GM12874 (cell line): ENCODE measurements at regions not wholly inside any gene's neighbourhood (a gene's known extent, or its start where the extent isn't known, plus 50 kb on each side); places are given as distances from the start of the nearest gene placed in this dataset.

Source experiments
- TF ChIP-seq, protein P1 (sequence below): IDR thresholded peaks from 2 replicates; pipeline ENCODE4 v1.5.1; 2011; ENCODE audit warnings: low read depth, mild to moderate bottlenecking, control low read depth, low read length, moderate library complexity; ENCODE audit not compliant: insufficient read depth

DNA sequence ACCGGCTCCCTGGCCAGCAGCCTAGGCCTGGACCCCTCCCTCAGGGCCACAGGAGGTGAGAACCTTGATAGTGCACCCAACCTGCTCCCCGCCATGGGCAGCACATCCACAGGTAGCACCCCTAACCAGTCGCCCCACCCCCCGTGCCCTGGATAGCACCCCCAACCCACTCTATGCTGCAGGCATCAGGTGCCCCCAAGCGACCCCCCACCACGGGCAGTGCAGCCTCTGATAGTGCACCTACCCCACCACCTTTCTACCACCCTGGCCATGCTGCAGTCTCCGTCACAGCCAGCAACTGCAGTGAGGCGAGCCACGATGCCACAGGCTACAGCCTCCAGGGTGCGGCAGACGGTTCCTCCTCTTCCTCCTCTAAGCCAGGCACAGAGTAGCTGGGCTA lies 55.6 kb downstream of the SOWAHC start:
- TF ChIP-seq, protein P1, sequence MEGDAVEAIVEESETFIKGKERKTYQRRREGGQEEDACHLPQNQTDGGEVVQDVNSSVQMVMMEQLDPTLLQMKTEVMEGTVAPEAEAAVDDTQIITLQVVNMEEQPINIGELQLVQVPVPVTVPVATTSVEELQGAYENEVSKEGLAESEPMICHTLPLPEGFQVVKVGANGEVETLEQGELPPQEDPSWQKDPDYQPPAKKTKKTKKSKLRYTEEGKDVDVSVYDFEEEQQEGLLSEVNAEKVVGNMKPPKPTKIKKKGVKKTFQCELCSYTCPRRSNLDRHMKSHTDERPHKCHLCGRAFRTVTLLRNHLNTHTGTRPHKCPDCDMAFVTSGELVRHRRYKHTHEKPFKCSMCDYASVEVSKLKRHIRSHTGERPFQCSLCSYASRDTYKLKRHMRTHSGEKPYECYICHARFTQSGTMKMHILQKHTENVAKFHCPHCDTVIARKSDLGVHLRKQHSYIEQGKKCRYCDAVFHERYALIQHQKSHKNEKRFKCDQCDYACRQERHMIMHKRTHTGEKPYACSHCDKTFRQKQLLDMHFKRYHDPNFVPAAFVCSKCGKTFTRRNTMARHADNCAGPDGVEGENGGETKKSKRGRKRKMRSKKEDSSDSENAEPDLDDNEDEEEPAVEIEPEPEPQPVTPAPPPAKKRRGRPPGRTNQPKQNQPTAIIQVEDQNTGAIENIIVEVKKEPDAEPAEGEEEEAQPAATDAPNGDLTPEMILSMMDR: no peak

DNA sequence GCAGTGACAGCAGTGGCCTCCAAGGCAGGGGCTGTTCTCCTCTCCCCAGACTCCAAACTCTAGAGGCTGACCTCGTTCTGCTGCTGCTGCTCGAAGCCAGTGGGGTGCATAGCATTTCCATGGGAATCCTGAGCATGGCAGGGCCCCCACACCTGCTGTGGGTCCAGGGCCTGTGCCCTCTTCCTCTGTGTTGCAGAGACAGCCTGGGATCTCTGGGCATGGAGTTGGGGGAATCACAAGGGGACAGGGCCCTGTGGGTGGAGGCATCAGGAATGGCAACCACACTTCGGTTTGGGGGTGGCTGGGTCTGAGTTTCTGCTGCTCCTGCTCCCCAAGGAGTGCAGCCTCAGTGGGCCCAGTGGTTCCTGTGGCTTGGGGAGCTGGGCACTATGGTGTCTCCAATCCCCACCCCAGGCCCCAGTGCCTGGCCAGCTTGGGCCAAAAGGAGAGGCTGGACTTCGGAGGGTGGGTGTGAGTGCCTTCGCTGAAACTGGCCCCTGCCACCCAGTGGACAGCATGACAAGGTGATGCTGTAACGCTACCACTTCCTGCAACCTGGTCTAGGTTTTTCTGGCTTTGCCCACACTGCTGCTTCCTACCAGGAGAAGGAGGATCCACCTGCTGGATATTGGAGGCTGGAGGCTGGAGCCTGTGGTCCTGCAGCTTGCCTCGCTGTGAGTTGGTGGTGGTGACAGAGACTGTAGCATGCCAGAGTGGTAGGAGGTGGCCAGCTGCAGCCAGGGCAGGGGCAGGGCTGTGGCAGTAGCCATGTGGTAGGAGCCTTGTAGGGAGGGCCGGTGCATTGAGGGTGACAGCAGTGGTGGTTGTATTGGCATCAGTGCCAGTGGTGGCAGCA lies 56.6 kb downstream of the SOWAHC start:
- TF ChIP-seq, protein P1: no peak

DNA sequence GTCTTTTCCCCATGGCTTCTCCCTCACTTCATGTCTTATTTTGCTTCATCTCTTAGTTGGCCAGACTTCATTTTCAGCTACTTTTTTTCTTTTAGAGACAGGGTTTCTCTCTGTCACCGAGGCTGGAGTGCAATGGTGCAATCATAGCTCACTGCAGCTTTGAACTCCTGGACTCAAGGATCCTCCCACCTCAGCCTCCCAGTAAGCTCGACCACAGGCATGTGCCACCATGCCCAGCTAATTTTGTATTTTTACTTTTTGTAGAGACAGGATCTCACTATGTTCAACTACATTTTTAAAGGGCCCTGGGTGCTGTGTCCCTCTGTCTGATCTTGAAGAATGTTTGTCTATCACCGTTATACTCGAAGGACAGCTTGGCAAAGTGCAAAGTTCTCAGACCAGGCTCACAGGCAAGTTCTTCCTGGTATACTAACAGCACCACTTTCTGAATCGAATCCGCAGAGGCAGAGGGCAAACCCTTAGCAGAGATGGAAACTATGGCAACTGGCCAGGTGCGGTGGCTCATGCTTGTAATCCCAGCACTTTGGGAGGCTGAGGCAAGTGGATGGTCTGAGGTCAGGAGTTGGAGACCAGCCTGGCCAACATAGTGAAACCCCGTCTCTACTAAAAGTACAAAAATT lies 60.9 kb downstream of the SOWAHC start:
- TF ChIP-seq, protein P1: no peak

DNA sequence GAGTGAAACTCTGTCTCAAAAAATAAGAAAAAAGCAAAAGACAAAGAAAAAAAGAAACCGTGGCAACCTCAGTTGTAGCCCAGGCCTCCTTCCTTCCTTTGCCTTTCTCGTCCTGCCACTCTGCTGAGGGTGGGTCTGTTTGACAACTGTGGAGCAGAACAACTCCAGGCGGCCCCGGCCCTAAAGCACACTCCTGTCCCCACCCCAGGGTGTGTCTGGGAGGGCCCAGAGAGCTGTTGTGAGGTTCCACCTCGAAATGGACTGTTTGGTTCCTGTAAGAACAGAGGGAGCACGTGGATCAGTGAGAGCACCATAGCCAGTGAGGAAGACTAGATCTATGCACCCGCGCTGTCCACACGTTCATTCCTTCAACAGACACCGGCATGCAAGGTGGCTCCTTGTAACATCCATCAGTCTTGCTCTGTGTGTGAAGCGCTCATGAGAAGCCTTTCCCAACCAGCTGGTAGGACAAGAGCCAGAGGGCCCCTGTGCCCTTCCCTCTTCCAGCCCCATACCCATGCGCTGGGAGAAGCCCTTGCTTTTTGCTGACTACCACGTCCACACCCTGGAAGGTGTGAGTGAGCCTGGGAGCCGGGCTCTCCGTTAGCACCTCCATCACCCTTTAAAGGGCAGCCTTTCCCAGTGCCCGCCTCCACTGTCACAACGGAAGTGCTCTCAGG lies 61.6 kb downstream of the SOWAHC start:
- TF ChIP-seq, protein P1: no peak

DNA sequence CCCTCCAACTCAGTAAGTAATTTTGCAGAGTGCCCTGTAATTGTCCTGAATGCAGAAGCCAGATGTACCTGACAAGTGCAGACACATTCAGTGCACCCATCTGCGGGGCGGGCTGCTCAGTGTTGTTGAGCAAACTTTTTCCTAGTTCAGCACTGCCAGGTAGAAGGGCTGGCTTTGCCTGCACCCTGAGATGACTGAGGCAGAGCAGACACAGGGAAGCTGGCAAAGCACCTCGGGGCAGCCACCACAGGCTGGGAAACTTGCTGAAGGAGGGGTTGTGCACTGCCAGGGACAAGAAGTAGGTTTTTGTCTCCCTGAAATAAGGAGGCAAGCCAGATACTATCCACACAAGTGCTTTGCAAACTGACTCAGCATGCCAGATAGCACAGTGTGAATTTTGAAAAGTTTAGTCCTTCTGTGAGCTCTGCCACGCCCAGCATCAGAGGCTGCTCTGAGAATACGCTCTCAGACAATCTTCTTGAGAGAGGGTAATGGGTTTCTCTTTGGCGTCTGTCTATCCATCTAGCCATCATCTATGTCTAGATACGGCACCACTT lies 62.3 kb downstream of the SOWAHC start:
- TF ChIP-seq, protein P1: no peak

DNA sequence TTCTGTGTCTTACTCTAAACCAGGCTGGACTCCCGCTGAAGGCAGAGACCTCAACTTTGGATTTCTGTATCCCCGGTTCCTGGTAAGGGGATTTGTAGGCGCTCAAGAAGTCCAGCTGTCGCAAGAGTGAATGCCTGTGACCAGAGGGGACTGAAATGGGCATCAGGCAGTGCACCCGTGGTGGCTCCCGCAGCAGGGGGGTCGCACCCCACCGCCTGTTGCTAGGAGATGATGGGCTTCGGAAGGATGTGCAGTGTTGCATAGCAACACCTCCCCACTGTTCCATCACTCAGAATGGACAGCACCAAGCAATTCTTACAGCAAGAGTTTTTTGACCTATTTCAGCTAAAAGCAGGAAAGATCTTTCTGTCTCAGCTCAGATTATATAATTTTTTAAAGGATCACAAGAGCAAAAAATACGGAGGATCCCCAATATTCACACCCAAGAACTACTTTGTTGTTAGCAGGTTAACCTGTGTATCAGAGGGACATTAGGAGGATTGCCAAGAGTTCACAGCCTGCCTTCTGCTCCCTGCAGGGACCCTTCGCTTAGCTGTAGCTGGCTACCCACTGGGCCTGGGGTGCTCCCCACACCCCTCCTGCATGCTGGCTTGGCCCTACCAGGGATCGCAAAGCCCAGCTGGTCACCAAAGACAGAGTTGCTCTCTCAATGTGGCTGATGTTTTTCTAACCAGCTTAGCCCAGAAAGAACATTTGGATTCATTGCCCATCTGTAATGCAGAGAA lies 63.8 kb downstream of the SOWAHC start:
- TF ChIP-seq, protein P1: no peak
